HEK293 (cell line): ENCODE measurements at regions not wholly inside any gene's neighbourhood (a gene's known extent, or its start where the extent isn't known, plus 50 kb on each side); places are given as distances from the start of the nearest gene placed in this dataset.

ENCODE experiments used
- CTCF ChIA-PET: fragments of 350-600 bp; formaldehyde crosslinking; extraction: SDS; loops from one replicate; lab custom pipeline; 2021; ENCODE audit warnings: antibody characterized with exemption; lab: Yijun Ruan, JAX
- POLR2A ChIA-PET: fragments of 300-600 bp; formaldehyde crosslinking; extraction: SDS; loops from one replicate; lab custom pipeline; 2020; ENCODE audit warnings: antibody characterized with exemption, inconsistent platforms; lab: Yijun Ruan, JAX
- H3K27ac ChIP-seq: fragments of 200-500 bp; sonication (Bioruptor generic); 2 replicates; pipeline ENCODE4 v1.5.1; 2014; ENCODE audit warnings: low read depth, low read length, control low read depth, inconsistent platforms; ENCODE audit errors: extremely low read depth
- H3K36me3 ChIP-seq, 2 experiments: fragments of 200-500 bp in 1 of 2; sonication (Bioruptor generic) in 1 of 2; 1 replicate in 1 of 2; 2 replicates in 1 of 2; pipeline ENCODE4 v1.5.1; 2014 to 2017; ENCODE audit warnings: inconsistent platforms in 2 of 2, low read length in 2 of 2; ENCODE audit not compliant: control insufficient read depth in 2 of 2, insufficient read depth in 1 of 2
- H3K4me1 ChIP-seq: fragments of 200-500 bp; sonication (Bioruptor generic); 2 replicates; pipeline ENCODE4 v1.5.1; 2014; ENCODE audit warnings: mild to moderate bottlenecking, low read length, inconsistent platforms; ENCODE audit not compliant: control insufficient read depth, insufficient read depth
- H3K4me3 ChIP-seq: 2 replicates; pipeline ENCODE4 v1.5.1; 2011; ENCODE audit warnings: low read depth, mild to moderate bottlenecking, control low read depth, low read length, moderate library complexity
- H3K9me3 ChIP-seq: fragments of 200-500 bp; sonication (Bioruptor generic); 2 replicates; pipeline ENCODE4 v1.5.1; 2014; ENCODE audit warnings: low read depth, low read length, inconsistent platforms; ENCODE audit not compliant: control insufficient read depth, insufficient read depth
- ELK4 ChIP-seq: IDR thresholded peaks from 2 replicates; pipeline ENCODE4 v1.6.1; 2011; ENCODE audit warnings: mild to moderate bottlenecking, low read depth, low read length, borderline replicate concordance
- MEIS1 ChIP-seq: sonication (generic); formaldehyde crosslinking; IDR thresholded peaks from 2 replicates; pipeline ENCODE4 v1.8.1; 2022; ENCODE audit warnings: missing genetic modification reagents, mild to moderate bottlenecking, borderline replicate concordance
- SCRT1 ChIP-seq: fragments of 450-650 bp; formaldehyde crosslinking; IDR thresholded peaks from 2 replicates; pipeline ENCODE4 v1.5.1; 2016; ENCODE audit warnings: missing biosample characterization, missing genetic modification characterization, borderline replicate concordance
- SP2 ChIP-seq: fragments of 450-650 bp; formaldehyde crosslinking; IDR thresholded peaks from 2 replicates; pipeline ENCODE4 v1.5.1; 2016; ENCODE audit warnings: missing biosample characterization, missing genetic modification characterization
- TCF7L2 ChIP-seq: IDR thresholded peaks from 2 replicates; pipeline ENCODE4 v1.6.1; 2011; ENCODE audit warnings: low read depth, mild to moderate bottlenecking, inconsistent platforms, low read length, moderate library complexity, borderline replicate concordance
- TSHZ1 ChIP-seq: fragments of 450-650 bp; formaldehyde crosslinking; IDR thresholded peaks from 2 replicates; pipeline ENCODE4 v1.5.1; 2016; ENCODE audit warnings: missing biosample characterization, missing genetic modification characterization, borderline replicate concordance
- YY2 ChIP-seq: fragments of 450-650 bp; formaldehyde crosslinking; IDR thresholded peaks from 2 replicates; pipeline ENCODE4 v1.5.1; 2016; ENCODE audit warnings: missing biosample characterization, missing genetic modification characterization
- ZBTB49 ChIP-seq: fragments of 450-650 bp; formaldehyde crosslinking; IDR thresholded peaks from 2 replicates; pipeline ENCODE4 v1.5.1; 2016; ENCODE audit warnings: missing biosample characterization, missing genetic modification characterization, low read depth
- ZNF23 ChIP-seq: fragments of 450-650 bp; formaldehyde crosslinking; IDR thresholded peaks from 2 replicates; pipeline ENCODE4 v1.5.1; 2016; ENCODE audit warnings: missing biosample characterization, missing genetic modification characterization, borderline replicate concordance
- ZNF26 ChIP-seq: fragments of 450-650 bp; formaldehyde crosslinking; IDR thresholded peaks from 2 replicates; pipeline ENCODE4 v1.5.1; 2016; ENCODE audit warnings: missing biosample characterization, missing genetic modification characterization
- ZNF280D ChIP-seq: fragments of 450-650 bp; formaldehyde crosslinking; IDR thresholded peaks from 2 replicates; pipeline ENCODE4 v1.5.1; 2016; ENCODE audit warnings: missing biosample characterization, missing genetic modification characterization
- ZNF324 ChIP-seq: fragments of 450-650 bp; formaldehyde crosslinking; IDR thresholded peaks from 2 replicates; pipeline ENCODE4 v1.5.1; 2016; ENCODE audit warnings: missing biosample characterization, missing genetic modification characterization
- ZNF350 ChIP-seq: fragments of 450-650 bp; formaldehyde crosslinking; IDR thresholded peaks from 2 replicates; pipeline ENCODE4 v1.5.0; 2017; ENCODE audit warnings: missing biosample characterization, mild to moderate bottlenecking, missing genetic modification characterization
- ZNF354C ChIP-seq: fragments of 450-650 bp; formaldehyde crosslinking; IDR thresholded peaks from 2 replicates; pipeline ENCODE4 v1.5.1; 2016; ENCODE audit warnings: missing biosample characterization, missing genetic modification characterization, low read depth, borderline replicate concordance
- ZNF501 ChIP-seq: fragments of 450-650 bp; formaldehyde crosslinking; IDR thresholded peaks from 2 replicates; pipeline ENCODE4 v1.5.1; 2016; ENCODE audit warnings: missing biosample characterization, missing genetic modification characterization
- ZNF555 ChIP-seq: fragments of 450-650 bp; formaldehyde crosslinking; conservative IDR thresholded peaks from 2 replicates; pipeline ENCODE4 v1.5.1; 2017; ENCODE audit warnings: missing biosample characterization, mild to moderate bottlenecking, missing genetic modification characterization, inconsistent platforms
- ZNF571 ChIP-seq: fragments of 450-650 bp; formaldehyde crosslinking; IDR thresholded peaks from 2 replicates; pipeline ENCODE4 v1.5.0; 2017; ENCODE audit warnings: missing biosample characterization, missing genetic modification characterization
- ZNF623 ChIP-seq: fragments of 450-650 bp; formaldehyde crosslinking; IDR thresholded peaks from 2 replicates; pipeline ENCODE4 v1.5.1; 2016; ENCODE audit warnings: missing biosample characterization, missing genetic modification characterization
- ZNF654 ChIP-seq: fragments of 450-650 bp; formaldehyde crosslinking; IDR thresholded peaks from 2 replicates; pipeline ENCODE4 v1.5.1; 2016; ENCODE audit warnings: low read depth, missing biosample characterization, missing genetic modification characterization
- ZNF660 ChIP-seq: fragments of 450-650 bp; IDR thresholded peaks from 2 replicates; pipeline ENCODE4 v1.5.1; 2018; ENCODE audit warnings: missing biosample characterization, mild to moderate bottlenecking, missing genetic modification characterization
- ZNF792 ChIP-seq: fragments of 450-650 bp; formaldehyde crosslinking; IDR thresholded peaks from 2 replicates; pipeline ENCODE4 v1.5.1; 2016; ENCODE audit warnings: missing biosample characterization, missing genetic modification characterization
- ZNF830 ChIP-seq: fragments of 450-650 bp; IDR thresholded peaks from 2 replicates; pipeline ENCODE4 v1.5.0; 2018; ENCODE audit warnings: missing biosample characterization, missing genetic modification characterization, low read depth, mild to moderate bottlenecking, moderate library complexity
- ZSCAN16 ChIP-seq: fragments of 450-650 bp; formaldehyde crosslinking; IDR thresholded peaks from 2 replicates; pipeline ENCODE4 v1.5.1; 2016; ENCODE audit warnings: missing biosample characterization, missing genetic modification characterization

GRCh38 chr15:93231261-93231925 lies 142.4 kb upstream of the RGMA start (continued):
- no peak for TF ChIP-seq TSHZ1 (tag by site-specific recombination)
- no peak for TF ChIP-seq ZNF26
- TF ChIP-seq ZNF660 (tag by site-specific recombination) = no peak
- TF ChIP-seq ZSCAN16 (tag by site-specific recombination) = no peak
- no peak for TF ChIP-seq ZBTB49 (tag by site-specific recombination)

- Histone ChIP-seq H3K27ac (no peak overlapping the region), H3K4me1 (no peaks in the 10 kb centered on the region), H3K9me3 (no peaks in the 10 kb centered on the region; the same call in 1 of the 2 replicates), H3K36me3 (no peaks in the 10 kb centered on the region)
- POLR2A ChIA-PET = no interaction called here
- TF ChIP-seq ZNF830 (no peak), TCF7L2 (no peak), ZNF623 (no peak), SCRT1 (tag by site-specific recombination) (no peak), SP2 (no peak), ELK4 (no peak), ZNF350 (tag by site-specific recombination) (no peak), ZNF23 (tag by site-specific recombination) (no peak), ZNF792 (no peak), ZNF571 (tag by site-specific recombination) (no peak)
- TF ChIP-seq, all 188 proteins: peak for 0
- H3K4me3 ChIP-seq = no peak overlapping the region
- CTCF ChIA-PET = no interaction called here
Observed at GRCh38 chr15:93228546-93228945, 139.5 kb upstream of the RGMA start.

GRCh38 chr15:93223803-93224202 lies 134.8 kb upstream of the RGMA start:
- POLR2A ChIA-PET = no interaction called here
- no peaks in the 10 kb centered on the region for H3K4me1 ChIP-seq
- no peaks in the 10 kb centered on the region for H3K9me3 ChIP-seq
- H3K36me3 ChIP-seq = no peaks in the 10 kb centered on the region
- no peak for TF ChIP-seq ZNF354C (tag by site-specific recombination)
- TF ChIP-seq ZNF324 (tag by site-specific recombination) = no peak
- TF ChIP-seq ZNF501 (tag by site-specific recombination) = no peak
- no peak for TF ChIP-seq YY2
- TF ChIP-seq ZNF654 (tag by site-specific recombination) = no peak
- TF ChIP-seq ZNF555 (tag by site-specific recombination) = no peak
- no peak for TF ChIP-seq ZNF280D (tag by site-specific recombination)
- no peak for TF ChIP-seq MEIS1
- CTCF ChIA-PET = no interaction called here
- H3K4me3 ChIP-seq = no peak overlapping the region
- H3K27ac ChIP-seq = no peak overlapping the region
